ENCODE measurements at regions not wholly inside any gene's neighbourhood (a gene's known extent, or its start where the extent isn't known, plus 50 kb on each side); places are given as distances from the start of the nearest gene placed in this dataset.

DNA sequence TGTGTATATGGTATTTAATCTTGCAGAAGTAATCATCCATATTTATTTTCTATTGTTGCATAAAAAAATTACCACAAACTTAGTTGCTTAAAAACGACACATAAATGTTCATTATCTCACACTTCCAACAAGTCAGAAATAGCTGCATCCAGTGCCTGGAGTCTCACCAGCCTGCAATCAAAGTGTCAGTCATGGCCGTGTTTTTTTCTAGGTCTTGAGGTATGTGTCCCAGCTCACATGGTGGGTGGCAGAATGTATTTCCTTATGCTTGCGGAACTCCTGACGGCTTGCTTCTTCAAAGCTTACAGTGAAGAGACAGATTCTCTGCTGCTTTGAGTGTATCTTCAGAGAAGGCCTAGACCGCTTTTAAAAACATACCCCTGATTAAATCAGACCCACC, 670.2 kb upstream of the LMO3 start:
- TF ChIP-seq POLR2A (IDR thresholded peaks at IDR 0.05): no peak
- TF ChIP-seq, protein P1, sequence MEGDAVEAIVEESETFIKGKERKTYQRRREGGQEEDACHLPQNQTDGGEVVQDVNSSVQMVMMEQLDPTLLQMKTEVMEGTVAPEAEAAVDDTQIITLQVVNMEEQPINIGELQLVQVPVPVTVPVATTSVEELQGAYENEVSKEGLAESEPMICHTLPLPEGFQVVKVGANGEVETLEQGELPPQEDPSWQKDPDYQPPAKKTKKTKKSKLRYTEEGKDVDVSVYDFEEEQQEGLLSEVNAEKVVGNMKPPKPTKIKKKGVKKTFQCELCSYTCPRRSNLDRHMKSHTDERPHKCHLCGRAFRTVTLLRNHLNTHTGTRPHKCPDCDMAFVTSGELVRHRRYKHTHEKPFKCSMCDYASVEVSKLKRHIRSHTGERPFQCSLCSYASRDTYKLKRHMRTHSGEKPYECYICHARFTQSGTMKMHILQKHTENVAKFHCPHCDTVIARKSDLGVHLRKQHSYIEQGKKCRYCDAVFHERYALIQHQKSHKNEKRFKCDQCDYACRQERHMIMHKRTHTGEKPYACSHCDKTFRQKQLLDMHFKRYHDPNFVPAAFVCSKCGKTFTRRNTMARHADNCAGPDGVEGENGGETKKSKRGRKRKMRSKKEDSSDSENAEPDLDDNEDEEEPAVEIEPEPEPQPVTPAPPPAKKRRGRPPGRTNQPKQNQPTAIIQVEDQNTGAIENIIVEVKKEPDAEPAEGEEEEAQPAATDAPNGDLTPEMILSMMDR (IDR thresholded peaks at IDR 0.05): no peak

Data from right lobe of liver (tissue), 4 donors.